HEK293T (cell line): ENCODE measurements at regions not wholly inside any gene's neighbourhood (a gene's known extent, or its start where the extent isn't known, plus 50 kb on each side); places are given as distances from the start of the nearest gene placed in this dataset.

ENCODE experiments used
- BHLHE40 ChIP-seq: fragments of 450-650 bp; IDR thresholded peaks from 2 replicates; pipeline ENCODE4 v1.6.1; 2016; ENCODE audit warnings: mild to moderate bottlenecking, moderate library complexity, borderline replicate concordance
- CTBP1 ChIP-seq: fragments of 450-650 bp; IDR thresholded peaks from 2 replicates; pipeline ENCODE4 v1.6.1; 2016; ENCODE audit warnings: borderline replicate concordance
- FOXA1 ChIP-seq: fragments of 450-650 bp; IDR thresholded peaks from 2 replicates; pipeline ENCODE4 v1.6.1; 2016; ENCODE audit warnings: mild to moderate bottlenecking
- FOXK2 ChIP-seq: fragments of 450-650 bp; IDR thresholded peaks from 2 replicates; pipeline ENCODE4 v1.6.1; 2016; ENCODE audit warnings: mild to moderate bottlenecking
- FOXM1 ChIP-seq: fragments of 450-650 bp; IDR thresholded peaks from 2 replicates; pipeline ENCODE4 v1.6.1; 2017; ENCODE audit warnings: mild to moderate bottlenecking, borderline replicate concordance
- HDGF ChIP-seq: fragments of 450-650 bp; IDR thresholded peaks from 2 replicates; pipeline ENCODE4 v1.6.1; 2017; ENCODE audit warnings: antibody characterized with exemption, borderline replicate concordance
- SP1 ChIP-seq: fragments of 450-650 bp; IDR thresholded peaks from 2 replicates; pipeline ENCODE4 v1.6.1; 2017
- SUZ12 ChIP-seq: fragments of 450-650 bp; IDR thresholded peaks from 2 replicates; pipeline ENCODE4 v1.6.1; 2016; ENCODE audit warnings: mild to moderate bottlenecking
- TARDBP ChIP-seq: fragments of 450-650 bp; IDR thresholded peaks from 2 replicates; pipeline ENCODE4 v1.6.1; 2016
- ZNF384 ChIP-seq: fragments of 450-650 bp; IDR thresholded peaks from 2 replicates; pipeline ENCODE4 v1.6.1; 2016

- no peak for TF ChIP-seq FOXK2
- TF ChIP-seq BHLHE40 = no peak
- TF ChIP-seq HDGF = no peak
- no peak for TF ChIP-seq SP1
- TF ChIP-seq SUZ12 = no peak
- no peak for TF ChIP-seq FOXM1
- TF ChIP-seq TARDBP = no peak
- no peak for TF ChIP-seq ZNF384
- no peak for TF ChIP-seq CTBP1
- TF ChIP-seq FOXA1 = no peak
These were observed 489.4 kb upstream of the IL12A start for GRCh38 chr3:159499031-159499793.
